NCI-H2196 (cell line): ENCODE measurements at regions not wholly inside any gene's neighbourhood (a gene's known extent, or its start where the extent isn't known, plus 50 kb on each side); places are given as distances from the start of the nearest gene placed in this dataset.
"Not testable (repeated sequence)": the region's sequence is repeated elsewhere in the genome, so short reads cannot be mapped to it uniquely, and the experiment has no call there.

Experiments used
- DNase-seq: peaks from one replicate; lab custom pipeline; 2025; ENCODE audit not compliant: unreplicated experiment; lab: John Stamatoyannopoulos, UW

DNA sequence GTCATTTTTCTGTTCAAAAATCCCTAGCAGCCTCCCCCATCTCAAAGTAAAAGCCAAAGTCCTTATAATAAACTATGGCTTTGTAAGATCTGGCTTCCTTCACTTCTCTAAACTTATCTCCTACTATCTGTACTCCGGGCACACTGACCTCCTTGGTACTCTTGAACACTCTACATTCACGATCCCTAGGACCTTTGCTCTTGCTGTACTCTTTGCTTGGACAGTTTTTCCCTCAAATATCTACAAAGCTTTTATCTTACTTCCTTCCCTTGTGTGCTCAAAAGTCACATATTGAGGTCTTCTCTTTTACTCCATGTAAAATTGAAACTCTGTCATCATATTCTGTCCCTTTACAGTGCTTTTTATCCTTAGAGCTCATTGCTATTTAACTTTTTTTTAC is 616.6 kb downstream of the IRS1 start:
- DNase-seq: no peak

GRCh38 chr2:226181909-226182308 is 617.7 kb downstream of the IRS1 start:
- no peak for DNase-seq

DNA sequence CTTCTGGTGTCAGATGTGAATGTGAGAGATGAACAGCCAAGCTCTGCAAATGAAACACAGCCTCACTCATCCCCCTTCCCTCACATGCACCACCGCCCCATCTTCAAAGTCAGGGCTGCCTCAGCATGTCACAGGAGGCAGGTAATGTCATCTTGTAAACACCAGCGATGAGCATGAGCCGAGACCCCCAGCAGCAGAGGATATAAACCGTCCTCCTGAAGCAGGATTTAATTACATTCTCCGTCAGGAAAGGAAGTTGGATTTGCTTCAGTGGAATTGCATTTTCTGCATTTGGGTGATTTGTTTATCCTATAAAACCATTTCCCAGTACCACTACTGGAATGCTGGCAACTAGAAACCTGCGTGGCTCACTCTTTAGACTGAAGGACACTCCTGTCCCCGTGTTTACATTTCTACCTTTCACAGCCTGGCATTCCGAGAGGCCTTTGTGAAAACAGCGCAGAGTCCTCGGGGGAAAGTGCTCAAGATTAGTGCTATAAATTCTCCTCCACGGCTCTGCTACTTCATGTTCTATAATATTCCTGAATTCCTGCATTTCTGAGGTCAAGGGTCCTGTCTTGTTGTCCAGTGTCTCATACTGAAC is 619.2 kb downstream of the IRS1 start:
- DNase-seq: no peak

GRCh38 chr2:226179010-226179409 is 620.6 kb downstream of the IRS1 start:
- no peak for DNase-seq

- no peak for DNase-seq
Measured at GRCh38 chr2:226176283-226176984, 623.2 kb downstream of the IRS1 start.

GRCh38 chr2:226174390-226174789 is 625.2 kb downstream of the IRS1 start:
- no peak for DNase-seq

DNA sequence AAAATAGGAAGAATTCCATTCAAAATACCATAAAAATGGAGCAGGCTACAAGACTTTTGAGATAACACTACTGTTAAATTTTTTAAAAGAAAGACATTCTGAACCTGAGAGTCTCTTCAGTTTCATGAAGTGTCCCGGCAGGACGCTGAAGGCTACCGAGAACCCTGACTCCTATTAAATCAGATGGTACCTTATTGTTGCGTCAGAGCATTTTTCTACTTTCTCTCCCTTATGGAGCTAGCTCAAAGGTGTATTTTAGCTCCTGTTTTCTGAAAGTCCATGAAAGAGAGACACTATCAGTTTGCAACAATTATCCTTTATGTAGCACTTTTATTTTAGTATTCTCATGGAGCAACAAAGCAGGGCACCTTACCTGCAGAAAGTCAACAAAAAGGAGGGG is 626.7 kb downstream of the IRS1 start:
- no peak for DNase-seq

DNA sequence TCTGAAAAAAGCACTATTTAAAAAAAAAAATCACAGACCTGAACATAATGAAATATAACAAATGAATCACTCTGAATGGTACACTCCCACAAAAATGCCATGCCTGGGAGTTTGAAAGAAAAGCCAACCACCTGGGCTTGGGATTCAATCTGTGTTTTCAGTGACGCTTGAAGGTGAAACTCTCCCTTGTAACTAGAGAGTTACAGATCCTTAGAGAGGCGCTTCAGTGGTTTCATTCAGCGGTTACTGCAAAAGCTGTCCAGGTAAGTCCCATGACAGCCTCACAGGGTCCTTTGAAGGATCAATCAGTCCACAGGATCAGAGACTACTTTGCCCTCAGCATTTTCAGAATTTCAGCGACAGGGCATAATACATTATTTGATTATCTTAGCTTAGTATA is 627.3 kb downstream of the IRS1 start:
- no peak for DNase-seq

DNA sequence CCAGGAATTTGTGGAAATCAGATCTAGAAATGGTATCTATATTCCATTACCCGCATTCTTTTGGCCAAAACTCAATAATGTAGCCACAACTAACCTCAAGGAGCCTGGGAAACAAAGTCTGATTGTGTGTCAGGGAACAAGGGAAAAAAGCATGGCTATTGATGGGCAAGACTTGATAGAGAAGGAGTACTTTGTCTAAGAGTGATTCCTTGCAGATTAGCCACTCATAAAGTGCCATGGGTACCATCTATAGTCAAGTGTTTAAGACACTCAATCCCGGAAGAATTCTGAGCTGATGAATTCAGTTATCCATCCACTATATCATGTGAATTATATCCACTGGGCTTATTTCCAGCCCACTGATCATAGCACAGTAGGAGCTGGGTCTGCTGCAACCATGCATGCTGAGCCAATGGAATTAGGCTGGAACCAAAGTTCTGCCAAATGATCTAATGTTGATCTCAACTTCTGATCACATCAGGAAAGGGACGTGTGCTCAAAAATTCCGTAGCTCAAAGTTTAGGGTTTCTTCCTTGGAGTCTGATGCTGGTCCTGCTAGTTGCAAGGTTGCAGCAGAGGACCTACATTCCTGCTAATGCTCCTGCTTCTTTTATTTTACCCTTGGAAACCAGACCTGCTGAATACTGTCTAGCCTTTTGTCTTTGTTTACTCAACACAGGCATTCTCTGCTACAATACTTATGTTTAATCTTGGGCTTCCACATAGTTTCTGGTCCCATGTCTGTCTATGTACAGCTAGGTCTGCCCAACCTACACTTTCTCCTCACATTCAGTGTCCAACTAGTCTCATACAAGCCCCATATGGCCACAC is 629.7 kb downstream of the IRS1 start:
- no peak for DNase-seq

- DNase-seq: no peak
Measured at GRCh38 chr2:226168496-226169160, 631.0 kb downstream of the IRS1 start.

DNA sequence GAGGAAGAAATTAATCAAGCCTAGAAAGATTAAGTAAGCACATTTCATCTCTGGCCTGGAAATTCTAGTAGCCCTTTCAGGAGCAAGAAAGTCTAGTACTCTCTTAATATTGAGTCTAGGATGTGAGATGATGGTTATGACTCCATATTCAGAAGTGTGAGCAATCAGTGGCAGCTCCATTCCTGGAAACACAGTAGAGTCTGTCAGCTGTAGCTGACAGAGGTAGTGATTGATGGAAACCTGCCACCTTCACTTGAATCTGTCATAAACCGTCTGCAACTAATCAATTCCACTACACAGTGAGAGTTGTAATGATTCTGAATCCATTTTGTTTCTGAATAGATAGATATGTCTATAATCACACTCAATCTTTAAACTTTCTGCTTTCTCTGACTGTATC is 635.1 kb downstream of the IRS1 start:
- DNase-seq: no peak

DNA sequence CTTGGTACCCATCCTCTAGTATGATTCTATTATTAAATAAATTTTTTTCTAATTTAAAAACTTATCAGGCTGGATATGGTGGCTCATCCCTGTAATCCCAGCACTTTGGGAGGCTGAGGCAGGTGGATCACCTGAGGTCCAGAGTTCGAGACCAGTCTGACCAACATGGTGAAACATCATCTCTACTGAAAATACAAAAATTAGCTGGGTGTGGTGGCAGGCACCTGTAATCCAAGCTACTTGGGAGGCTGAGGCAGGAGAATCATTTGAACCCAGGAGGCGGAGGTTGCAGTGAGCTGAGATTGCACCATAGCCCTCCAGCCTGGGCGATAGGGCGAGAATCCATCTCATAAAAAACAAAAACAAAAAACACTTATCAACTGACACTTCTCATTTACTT is 639.0 kb downstream of the IRS1 start:
- DNase-seq: not testable (repeated sequence)

DNA sequence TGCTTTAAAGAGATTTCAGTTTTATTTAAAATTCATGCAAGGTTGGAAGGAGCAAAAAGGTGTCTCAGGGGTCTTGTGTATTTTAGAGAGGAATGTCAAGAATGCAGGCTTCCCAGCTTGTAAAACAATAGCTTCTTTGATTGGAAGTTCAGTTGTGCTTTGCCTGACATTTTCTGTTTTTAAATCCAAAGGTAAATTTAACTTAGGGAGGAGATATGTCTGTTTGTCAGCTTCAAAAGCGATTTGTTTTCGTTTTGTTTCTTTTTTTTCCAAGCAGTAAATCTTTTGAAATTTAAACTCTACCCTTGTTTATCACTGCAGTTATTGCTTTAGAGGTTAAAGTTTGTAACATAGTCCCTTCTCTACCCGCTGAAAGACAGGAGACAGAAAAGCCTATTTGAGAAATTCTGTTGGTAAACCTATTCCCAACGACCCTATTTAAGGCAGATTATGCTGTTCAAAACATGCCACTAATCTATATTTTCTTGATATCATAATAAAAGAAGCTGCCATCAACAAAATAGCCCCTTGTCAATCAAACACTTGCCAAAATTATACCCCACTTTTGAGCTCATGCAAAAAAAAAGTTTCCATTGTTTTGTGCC is 639.6 kb downstream of the IRS1 start:
- DNase-seq: no peak

- no peak for DNase-seq
Measured at GRCh38 chr2:226158940-226159339, 640.7 kb downstream of the IRS1 start.

DNA sequence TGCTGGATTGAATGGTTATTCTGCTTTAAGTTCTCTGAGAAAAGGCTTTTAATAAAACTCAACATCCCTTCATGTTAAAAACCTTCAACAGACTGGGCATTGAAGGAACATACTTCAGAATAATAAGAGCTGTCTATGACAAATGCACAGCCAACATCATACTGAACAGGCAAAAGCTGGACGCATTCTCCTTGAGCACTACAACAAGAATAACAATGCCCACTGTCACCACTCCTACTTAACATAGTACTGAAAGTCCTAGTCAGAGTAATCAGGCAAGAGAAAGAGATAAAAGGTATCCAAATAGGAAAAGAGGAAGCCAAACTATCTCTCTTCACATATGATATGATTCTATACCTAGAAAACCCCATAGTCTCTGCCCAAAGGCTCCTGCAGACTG is 641.4 kb downstream of the IRS1 start:
- DNase-seq: no peak

GRCh38 chr2:226155093-226155875 is 644.3 kb downstream of the IRS1 start:
- DNase-seq: no peak

DNA sequence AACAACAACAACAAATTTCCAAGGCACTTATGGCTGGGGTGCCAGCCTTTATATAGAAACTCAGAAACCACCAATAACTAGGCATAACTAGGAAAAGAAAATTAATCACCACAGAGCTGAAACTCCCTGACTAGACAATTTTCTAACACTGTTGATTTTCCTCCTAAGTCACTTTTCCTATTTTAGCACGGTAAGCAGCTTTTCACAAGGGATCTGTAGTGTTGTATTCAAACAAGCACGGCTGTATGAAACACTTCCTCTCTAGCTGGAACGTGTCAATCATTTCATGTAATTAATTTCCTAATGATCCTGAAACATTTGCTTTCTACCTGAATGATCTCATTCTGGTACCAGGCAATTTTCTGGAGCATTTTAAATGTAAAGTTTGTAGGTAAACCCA is 645.0 kb downstream of the IRS1 start:
- DNase-seq: no peak

- no peak for DNase-seq
Measured at GRCh38 chr2:226153553-226153952, 646.1 kb downstream of the IRS1 start.

- DNase-seq: no peak
Measured at GRCh38 chr2:226151157-226151556, 648.5 kb downstream of the IRS1 start.

GRCh38 chr2:226143091-226143490 is 656.5 kb downstream of the IRS1 start:
- DNase-seq: no peak
